ENCODE measurements at regions not wholly inside any gene's neighbourhood (a gene's known extent, or its start where the extent isn't known, plus 50 kb on each side); places are given as distances from the start of the nearest gene placed in this dataset.

DNA sequence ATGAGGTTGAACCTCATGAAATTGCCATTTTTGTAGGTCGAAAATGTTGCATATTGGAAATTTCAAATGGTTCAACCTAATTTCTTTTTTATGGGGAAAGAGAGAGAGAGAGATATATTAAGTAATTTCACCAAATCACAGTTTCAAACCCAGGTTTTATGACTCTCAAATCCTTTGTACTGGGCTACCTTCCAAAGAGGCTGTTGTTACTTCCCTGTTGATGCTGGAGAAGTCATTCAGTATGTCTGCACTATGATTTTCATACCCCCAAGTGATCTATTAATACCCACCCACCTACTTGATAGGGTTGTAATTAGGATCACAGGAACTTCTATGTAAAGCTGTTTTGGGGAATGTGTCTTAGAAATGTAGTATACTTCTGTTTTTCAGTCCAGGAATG is 109.9 kb downstream of the ZNF330 start:
- no peak for TF ChIP-seq SUZ12 (IDR thresholded peaks at IDR 0.05; ENCODE audit: extremely low read depth, insufficient read depth, insufficient read length)
- TF ChIP-seq YY1 (IDR thresholded peaks at IDR 0.05; ENCODE audit: insufficient read depth, insufficient read length) = no peak

Measured in NT2/D1 (cell line).